Psoas muscle (tissue), 7 donors: ENCODE measurements at regions not wholly inside any gene's neighbourhood (a gene's known extent, or its start where the extent isn't known, plus 50 kb on each side); places are given as distances from the start of the nearest gene placed in this dataset.

ENCODE experiments used
- ATAC-seq, 4 donors: fragments of 200-7000 bp; cut with Tn5 transposase; one replicate each; pipeline ENCODE4 v1.9.1; 2020; ENCODE audit warnings: moderate library complexity in 3 of 4, mild to moderate bottlenecking in 2 of 4
- DNase-seq, 2 donors: peaks; one replicate each; pipeline ENCODE4 v3.0.0-alpha.2; 2020
- H3K27ac ChIP-seq: fragments of 200-600 bp; one replicate; pipeline ENCODE4 v1.8.0; 2022
- H3K27me3 ChIP-seq, 3 donors: fragments of 200-600 bp in 1 of 3; one replicate each; pipeline versions ENCODE4 v1.6.1 to v1.8.0; 2013 to 2022; ENCODE audit warnings: low read length in 2 of 3, mild to moderate bottlenecking in 2 of 3, moderate library complexity in 1 of 3; ENCODE audit not compliant: insufficient read depth in 3 of 3
- H3K36me3 ChIP-seq, 2 donors: fragments of 200-600 bp in 1 of 2; one replicate each; pipeline versions ENCODE4 v1.6.1 to v1.8.0; 2013 to 2022; ENCODE audit warnings: low read depth in 1 of 2, mild to moderate bottlenecking in 1 of 2, moderate library complexity in 1 of 2; ENCODE audit not compliant: insufficient read depth in 1 of 2
- H3K4me1 ChIP-seq: fragments of 200-600 bp; one replicate; pipeline ENCODE4 v1.8.0; 2022
- H3K4me3 ChIP-seq: fragments of 200-600 bp; one replicate; pipeline ENCODE4 v1.8.0; 2022; ENCODE audit warnings: mild to moderate bottlenecking
- H3K9me3 ChIP-seq: fragments of 200-600 bp; one replicate; pipeline ENCODE4 v1.8.0; 2022
- CTCF ChIP-seq: fragments of 200-600 bp; IDR thresholded peaks from one replicate; pipeline ENCODE4 v1.8.0; 2022; ENCODE audit warnings: antibody characterized with exemption
- WGBS, 3 donors: extraction: QIAGEN DNeasy Blood & Tissue Kit; methylation state at CpG; one replicate each; pipeline versions ENCODE4 v1.1.6 to v1.1.7; 2013; 5-methylcytosine and 5-hydroxymethylcytosine counted together
- intact Hi-C, 2 donors: fragments of 100-400 bp; cut with DNase I; formaldehyde crosslinking; loops; one replicate each; pipeline versions ENCODE4 v1.11.0 to v1.14.2; 2022
- donor health status: healthy with polysubstance abuse.
- donor health status: DM: no; HTN: no; CAD: no; lungs with moderate emphysema.
- donor health status: Bipolar disorder and iron deficiency.
- donor health status: healthy.
- donor health status: DM: yes; HTN: yes; CAD: no.
- donor health status: DM: no; HTN: no; CAD: no.
- donor health status: DM: yes; HTN: yes; CAD: no.

GRCh38 chr1:244914761-244915160 lies 50.4 kb upstream of the HNRNPU start:
- Histone ChIP-seq H3K27me3 (no peaks in the 10 kb centered on the region), H3K27ac (no peak overlapping the region), H3K36me3 (no peaks in the 10 kb centered on the region), H3K9me3 (no peaks in the 10 kb centered on the region), H3K4me3 (no peak overlapping the region), H3K4me1 (peaks cover 3% of the 10 kb centered on the region)
- ATAC-seq (no peak), DNase-seq (no peak)
- WGBS, 3 donors: 92 to 97% (median 96%) methylated on average over 4 of the region's 4 CpGs
- TF ChIP-seq CTCF: no peak
- intact Hi-C loops: loop anchor here in 1 of 2 donors (5.0 kb wide), 1 partner anchor 128 kb away; no protein-coding TSS in a partner anchor
